GM12891 (cell line): ENCODE measurements at regions not wholly inside any gene's neighbourhood (a gene's known extent, or its start where the extent isn't known, plus 50 kb on each side); places are given as distances from the start of the nearest gene placed in this dataset.

Experiments used
- PAX5 ChIP-seq: IDR thresholded peaks from 2 replicates; pipeline ENCODE4 v1.6.1; 2011; ENCODE audit warnings: low read length, moderate library complexity, mild to moderate bottlenecking; ENCODE audit not compliant: insufficient read depth, severe bottlenecking
- POLR2A ChIP-seq: IDR thresholded peaks from 2 replicates; pipeline ENCODE4 v1.6.1; 2011; ENCODE audit warnings: low read depth, low read length, control low read depth
- POLR2AphosphoS5 ChIP-seq: IDR thresholded peaks from 2 replicates; pipeline ENCODE4 v1.6.1; 2011; ENCODE audit warnings: low read depth, low read length, control low read depth
- TAF1 ChIP-seq: IDR thresholded peaks from 2 replicates; pipeline ENCODE4 v1.6.1; 2011; ENCODE audit warnings: low read depth, low read length, control low read depth

DNA sequence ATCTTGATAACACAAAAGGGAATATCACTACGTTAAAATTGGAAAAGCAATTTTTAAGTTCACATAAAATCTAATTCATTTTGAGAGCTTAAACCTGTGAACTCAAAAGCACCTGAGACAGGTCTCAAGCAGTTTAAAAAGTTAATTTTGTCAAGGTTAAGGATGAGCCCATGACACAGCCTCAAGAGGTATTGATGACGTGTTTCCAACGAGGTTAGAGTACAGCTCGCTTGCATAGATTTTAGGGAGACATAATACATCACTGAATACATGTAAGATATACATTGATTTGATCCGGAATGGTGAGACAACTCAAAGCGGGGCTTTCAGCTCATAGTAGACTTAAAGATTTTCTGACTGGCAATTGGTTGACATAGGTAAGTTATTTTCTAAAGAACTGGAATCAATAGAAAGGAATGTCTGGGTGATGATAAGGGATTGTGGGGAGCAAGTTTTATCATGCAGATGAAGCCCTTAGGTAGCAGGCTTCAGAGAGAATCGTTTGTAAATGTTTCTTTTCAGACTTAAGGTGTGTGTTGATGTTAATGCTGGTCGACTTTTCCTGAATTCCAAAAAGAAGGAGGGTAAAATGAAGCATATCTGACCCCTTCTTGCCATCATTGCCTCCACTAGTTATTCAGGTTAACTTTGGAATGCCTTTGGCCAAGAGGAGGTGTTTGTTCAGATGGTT is 2890.6 kb downstream of the PCDH9 start:
- no peak for TF ChIP-seq TAF1
- TF ChIP-seq POLR2A: no peak
- no peak for TF ChIP-seq PAX5
- no peak for TF ChIP-seq POLR2AphosphoS5
